H1 (cell line): ENCODE measurements at regions not wholly inside any gene's neighbourhood (a gene's known extent, or its start where the extent isn't known, plus 50 kb on each side); places are given as distances from the start of the nearest gene placed in this dataset.

Experiments used
- HDAC6 ChIP-seq: IDR thresholded peaks from one replicate; pipeline ENCODE4 v1.7.1; 2012; ENCODE audit warnings: low read depth, mild to moderate bottlenecking, inconsistent platforms, low read length, moderate library complexity
- MAFK ChIP-seq: IDR thresholded peaks from 2 replicates; pipeline ENCODE4 v1.6.1; 2012; ENCODE audit warnings: low read depth, mild to moderate bottlenecking, improper control_type of control experiment, low read length
- NANOG ChIP-seq: IDR thresholded peaks from 2 replicates; pipeline ENCODE4 v1.6.1; 2011; ENCODE audit warnings: low read length, low read depth, mild to moderate bottlenecking, inconsistent platforms; ENCODE audit not compliant: insufficient read depth, poor library complexity, severe bottlenecking
- RXRA ChIP-seq: IDR thresholded peaks from 2 replicates; pipeline ENCODE4 v1.6.1; 2011; ENCODE audit warnings: low read depth, mild to moderate bottlenecking, low read length, moderate library complexity; ENCODE audit not compliant: insufficient read depth
- TF ChIP-seq, protein P1 (sequence below): IDR thresholded peaks from 2 replicates; pipeline ENCODE4 v1.6.1; 2012; ENCODE audit warnings: inconsistent platforms

GRCh38 chrX:63932907-63933306, 147.9 kb upstream of the ARHGEF9 start (continued):
- TF ChIP-seq NANOG (no peak), MAFK (no peak), RXRA (no peak), HDAC6 (no peak)
- TF ChIP-seq, protein P1, sequence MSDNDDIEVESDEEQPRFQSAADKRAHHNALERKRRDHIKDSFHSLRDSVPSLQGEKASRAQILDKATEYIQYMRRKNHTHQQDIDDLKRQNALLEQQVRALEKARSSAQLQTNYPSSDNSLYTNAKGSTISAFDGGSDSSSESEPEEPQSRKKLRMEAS = no peak
